ENCODE measurements at regions not wholly inside any gene's neighbourhood (a gene's known extent, or its start where the extent isn't known, plus 50 kb on each side); places are given as distances from the start of the nearest gene placed in this dataset.

GRCh38 chr11:80414181-80415165 is 973.6 kb upstream of the TENM4 start:
- TF ChIP-seq CTCF (IDR thresholded peaks at IDR 0.05; ENCODE audit: control extremely low read depth in 1 of 3, insufficient read depth in 1 of 3, low read depth in 1 of 3, low read length in 3 of 3) = no peak
- TF ChIP-seq RAD21 (IDR thresholded peaks at IDR 0.05 in 1 of 2, conservative IDR thresholded peaks at IDR 0.05 in 1 of 2; ENCODE audit: low read depth in 2 of 2, low read length in 2 of 2) = no peak
- TF ChIP-seq MAX (IDR thresholded peaks at IDR 0.05) = no peak
- no peak for TF ChIP-seq SUZ12 (IDR thresholded peaks at IDR 0.05; ENCODE audit: low read length)
- TF ChIP-seq JUND (IDR thresholded peaks at IDR 0.05; ENCODE audit: low read length) = no peak
- TF ChIP-seq POLR2AphosphoS5 (IDR thresholded peaks at IDR 0.05; ENCODE audit: low read depth, low read length) = no peak
- TF ChIP-seq EP300 (IDR thresholded peaks at IDR 0.05; ENCODE audit: borderline replicate concordance in 1 of 2, low read depth in 2 of 2, low read length in 2 of 2) = no peak
- TF ChIP-seq SIX5 (IDR thresholded peaks at IDR 0.05; ENCODE audit: low read depth, low read length) = no peak

Data from H1 (cell line).